ENCODE measurements at regions not wholly inside any gene's neighbourhood (a gene's known extent, or its start where the extent isn't known, plus 50 kb on each side); places are given as distances from the start of the nearest gene placed in this dataset.

- WGBS, 2 donors = 62 to 69% methylated on average over 2 of the region's 2 CpGs
- no peak overlapping the region for H3K27ac ChIP-seq
- no peak for TF ChIP-seq CTCF (IDR thresholded peaks at IDR 0.05)
- intact Hi-C loops (cut with DNase I) = no loop called here
- H3K4me3 ChIP-seq = no peak overlapping the region
- FAIRE-seq = no peak
- H3K9me3 ChIP-seq = no peaks in the 10 kb centered on the region
- DNase-seq = no peak
- no peaks in the 10 kb centered on the region for H3K36me3 ChIP-seq
- ATAC-seq = no peak
- no peaks in the 10 kb centered on the region for H3K4me1 ChIP-seq
- no peaks in the 10 kb centered on the region for H3K27me3 ChIP-seq
These were observed 118.3 kb downstream of the FBXO4 start for GRCh38 chr5:42043400-42043799.

- 16 to 21% methylated on average over 5 of the region's 5 CpGs for WGBS, 2 donors
- DNase-seq (peak in 5 of 6 donors; percentile 27 to 59 (median 34)), ATAC-seq (peak; percentile 79 to 90 (median 85)), FAIRE-seq (no peak)
- H3K27ac ChIP-seq = no peak overlapping the region
- intact Hi-C loops (cut with DNase I) = loop anchor here in 1 of 3 donors (10.0 kb wide), 1 partner anchor 202 kb away; no protein-coding TSS in a partner anchor
- peak; percentile 46 to 61 (median 58) for TF ChIP-seq CTCF (IDR thresholded peaks at IDR 0.05)
- H3K27me3 ChIP-seq = peaks cover 0 to 3% (median 0%) of the 10 kb centered on the region in 4 donors
- H3K4me1 ChIP-seq = no peaks in the 10 kb centered on the region
- H3K4me3 ChIP-seq = no peak overlapping the region
- H3K9me3 ChIP-seq = no peaks in the 10 kb centered on the region
- no peaks in the 10 kb centered on the region for H3K36me3 ChIP-seq
These were observed 132.2 kb downstream of the FBXO4 start for GRCh38 chr5:42057254-42057690.

- intact Hi-C loops (cut with DNase I) = loop anchor here in 1 of 3 donors (10.0 kb wide), 1 partner anchor 204 kb away; no protein-coding TSS in a partner anchor
- DNase-seq (no peak), ATAC-seq (peak in 2 of 4 donors; percentile 48 to 55), FAIRE-seq (no peak)
- Histone ChIP-seq H3K9me3 (no peaks in the 10 kb centered on the region), H3K27me3 (peaks cover 0 to 3% (median 0%) of the 10 kb centered on the region in 4 donors), H3K36me3 (no peaks in the 10 kb centered on the region), H3K27ac (no peak overlapping the region), H3K4me3 (no peak overlapping the region), H3K4me1 (no peaks in the 10 kb centered on the region)
- 32 to 35% methylated on average over 3 of the region's 3 CpGs for WGBS, 2 donors
- TF ChIP-seq CTCF (IDR thresholded peaks at IDR 0.05) = no peak
These were observed 134.2 kb downstream of the FBXO4 start for GRCh38 chr5:42059291-42059690.

GRCh38 chr5:42059778-42060464 lies 134.8 kb downstream of the FBXO4 start:
- no peak for TF ChIP-seq CTCF (IDR thresholded peaks at IDR 0.05)
- FAIRE-seq = no peak
- Histone ChIP-seq H3K27ac (no peak overlapping the region), H3K4me1 (no peaks in the 10 kb centered on the region), H3K27me3 (peaks cover 0 to 1% (median 0%) of the 10 kb centered on the region in 4 donors), H3K36me3 (no peaks in the 10 kb centered on the region), H3K9me3 (no peaks in the 10 kb centered on the region), H3K4me3 (no peak overlapping the region)
- 59 to 80% methylated on average over 16 of the region's 16 CpGs for WGBS, 2 donors
- no peak for ATAC-seq
- DNase-seq = peak in 2 of 6 donors; percentile 21 to 29
- intact Hi-C loops (cut with DNase I) = loop anchor here in 2 of 3 donors (10.0 kb wide), 1 partner anchor 205 kb away; no protein-coding TSS in a partner anchor

GRCh38 chr5:42061121-42061520 lies 136.0 kb downstream of the FBXO4 start:
- Histone ChIP-seq H3K4me3 (no peak overlapping the region), H3K36me3 (no peaks in the 10 kb centered on the region), H3K27ac (no peak overlapping the region), H3K4me1 (no peaks in the 10 kb centered on the region), H3K9me3 (no peaks in the 10 kb centered on the region), H3K27me3 (no peaks in the 10 kb centered on the region)
- ATAC-seq (no peak), FAIRE-seq (no peak), DNase-seq (no peak)
- 66 to 74% methylated on average over 3 of the region's 3 CpGs for WGBS, 2 donors
- intact Hi-C loops (cut with DNase I) = loop anchor here in 1 of 3 donors (10.0 kb wide), 1 partner anchor 206 kb away; no protein-coding TSS in a partner anchor
- TF ChIP-seq CTCF (IDR thresholded peaks at IDR 0.05) = no peak

All from pancreas (tissue), 10 donors.